Lower leg skin (tissue), 3 donors: ENCODE measurements at regions not wholly inside any gene's neighbourhood (a gene's known extent, or its start where the extent isn't known, plus 50 kb on each side); places are given as distances from the start of the nearest gene placed in this dataset.

Source experiments
- POLR2A ChIP-seq, 2 donors: fragments of 450-650 bp; IDR thresholded peaks; one replicate each; pipeline ENCODE4 v1.6.1; 2016 to 2017; ENCODE audit warnings: antibody characterized with exemption in 2 of 2, mild to moderate bottlenecking in 1 of 2, moderate library complexity in 1 of 2
- TF ChIP-seq, protein P1 (sequence below), 3 donors: fragments of 450-650 bp; IDR thresholded peaks; one replicate each; pipeline ENCODE4 v1.5.1; 2016; ENCODE audit warnings: antibody characterized with exemption in 3 of 3, mild to moderate bottlenecking in 3 of 3, moderate library complexity in 2 of 3

- TF ChIP-seq, protein P1, sequence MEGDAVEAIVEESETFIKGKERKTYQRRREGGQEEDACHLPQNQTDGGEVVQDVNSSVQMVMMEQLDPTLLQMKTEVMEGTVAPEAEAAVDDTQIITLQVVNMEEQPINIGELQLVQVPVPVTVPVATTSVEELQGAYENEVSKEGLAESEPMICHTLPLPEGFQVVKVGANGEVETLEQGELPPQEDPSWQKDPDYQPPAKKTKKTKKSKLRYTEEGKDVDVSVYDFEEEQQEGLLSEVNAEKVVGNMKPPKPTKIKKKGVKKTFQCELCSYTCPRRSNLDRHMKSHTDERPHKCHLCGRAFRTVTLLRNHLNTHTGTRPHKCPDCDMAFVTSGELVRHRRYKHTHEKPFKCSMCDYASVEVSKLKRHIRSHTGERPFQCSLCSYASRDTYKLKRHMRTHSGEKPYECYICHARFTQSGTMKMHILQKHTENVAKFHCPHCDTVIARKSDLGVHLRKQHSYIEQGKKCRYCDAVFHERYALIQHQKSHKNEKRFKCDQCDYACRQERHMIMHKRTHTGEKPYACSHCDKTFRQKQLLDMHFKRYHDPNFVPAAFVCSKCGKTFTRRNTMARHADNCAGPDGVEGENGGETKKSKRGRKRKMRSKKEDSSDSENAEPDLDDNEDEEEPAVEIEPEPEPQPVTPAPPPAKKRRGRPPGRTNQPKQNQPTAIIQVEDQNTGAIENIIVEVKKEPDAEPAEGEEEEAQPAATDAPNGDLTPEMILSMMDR (IDR thresholded peaks at IDR 0.05), result no peak
- no peak for TF ChIP-seq POLR2A (IDR thresholded peaks at IDR 0.05)
Measured at GRCh38 chr6:82761674-82762345, 303.8 kb downstream of the UBE3D start.
